ENCODE measurements at regions not wholly inside any gene's neighbourhood (a gene's known extent, or its start where the extent isn't known, plus 50 kb on each side); places are given as distances from the start of the nearest gene placed in this dataset.

DNA sequence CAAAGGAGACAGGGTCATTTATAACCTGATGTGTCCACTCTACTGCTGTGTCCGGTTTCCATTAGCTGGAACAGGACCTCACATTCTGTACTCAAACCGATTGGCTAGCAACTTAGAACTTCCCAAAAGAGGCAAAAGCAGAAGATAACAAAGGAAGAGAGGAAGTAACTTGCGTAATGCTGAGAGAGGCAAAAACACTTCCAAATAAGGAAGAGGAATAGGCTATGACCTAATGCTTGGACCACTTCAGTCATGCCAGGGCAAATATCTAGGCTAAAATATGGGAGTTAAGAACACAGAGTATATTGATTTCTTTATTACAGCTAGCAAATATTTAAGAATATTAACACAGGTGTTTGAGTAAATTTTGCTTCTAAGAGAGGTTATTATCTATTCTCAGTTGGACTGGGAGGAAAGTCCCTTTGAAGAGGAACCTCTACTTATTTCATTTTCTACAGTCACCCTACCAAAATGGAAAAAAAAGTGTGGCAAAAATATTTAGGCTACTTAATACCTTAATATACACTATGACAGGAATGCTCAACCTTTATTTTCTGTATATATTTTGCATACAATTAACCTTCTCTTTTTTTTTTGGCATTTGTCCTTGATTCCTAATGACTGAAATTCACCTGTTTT is 499.8 kb upstream of the CHORDC1 start:
- Histone ChIP-seq H3K27me3 (no peaks in the 10 kb centered on the region), H3K36me3 (no peaks in the 10 kb centered on the region), H3K4me3 (no peak overlapping the region), H3K4me1 (no peaks in the 10 kb centered on the region), H3K27ac (no peak overlapping the region), H3K9me3 (no peaks in the 10 kb centered on the region)
- no peak for DNase-seq (ENCODE audit: low spot score in 2 of 2)
- intact Hi-C loops (cut with DNase I): no loop called here
- TF ChIP-seq, protein P1, sequence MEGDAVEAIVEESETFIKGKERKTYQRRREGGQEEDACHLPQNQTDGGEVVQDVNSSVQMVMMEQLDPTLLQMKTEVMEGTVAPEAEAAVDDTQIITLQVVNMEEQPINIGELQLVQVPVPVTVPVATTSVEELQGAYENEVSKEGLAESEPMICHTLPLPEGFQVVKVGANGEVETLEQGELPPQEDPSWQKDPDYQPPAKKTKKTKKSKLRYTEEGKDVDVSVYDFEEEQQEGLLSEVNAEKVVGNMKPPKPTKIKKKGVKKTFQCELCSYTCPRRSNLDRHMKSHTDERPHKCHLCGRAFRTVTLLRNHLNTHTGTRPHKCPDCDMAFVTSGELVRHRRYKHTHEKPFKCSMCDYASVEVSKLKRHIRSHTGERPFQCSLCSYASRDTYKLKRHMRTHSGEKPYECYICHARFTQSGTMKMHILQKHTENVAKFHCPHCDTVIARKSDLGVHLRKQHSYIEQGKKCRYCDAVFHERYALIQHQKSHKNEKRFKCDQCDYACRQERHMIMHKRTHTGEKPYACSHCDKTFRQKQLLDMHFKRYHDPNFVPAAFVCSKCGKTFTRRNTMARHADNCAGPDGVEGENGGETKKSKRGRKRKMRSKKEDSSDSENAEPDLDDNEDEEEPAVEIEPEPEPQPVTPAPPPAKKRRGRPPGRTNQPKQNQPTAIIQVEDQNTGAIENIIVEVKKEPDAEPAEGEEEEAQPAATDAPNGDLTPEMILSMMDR (IDR thresholded peaks at IDR 0.05): no peak

DNA sequence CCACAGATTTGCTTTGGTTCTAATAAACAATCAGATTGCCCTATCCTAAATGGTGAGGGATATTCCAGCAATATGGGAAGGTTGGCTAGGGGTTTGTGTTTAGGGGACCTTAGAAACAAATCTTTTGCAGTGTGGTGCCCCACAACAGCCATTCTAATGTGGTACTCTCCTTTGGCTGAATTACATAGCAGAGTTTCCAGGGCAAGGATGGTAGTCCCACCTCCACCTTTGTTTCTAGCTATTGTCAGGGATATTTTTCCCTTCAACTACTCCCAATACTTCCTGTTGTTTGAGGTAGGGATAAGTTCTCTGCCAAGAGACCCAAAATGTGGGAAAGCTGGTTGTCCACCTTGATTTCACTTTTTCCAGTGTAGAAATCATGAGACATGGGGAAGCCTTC is 494.7 kb upstream of the CHORDC1 start:
- DNase-seq (ENCODE audit: low spot score in 2 of 2): no peak
- H3K9me3 ChIP-seq: peaks cover 0 to 6% of the 10 kb centered on the region in 2 donors
- H3K4me3 ChIP-seq: no peak overlapping the region
- H3K4me1 ChIP-seq: no peaks in the 10 kb centered on the region
- H3K27ac ChIP-seq: no peak overlapping the region
- intact Hi-C loops (cut with DNase I): no loop called here
- TF ChIP-seq, protein P1 (IDR thresholded peaks at IDR 0.05): no peak
- H3K36me3 ChIP-seq: no peaks in the 10 kb centered on the region
- H3K27me3 ChIP-seq: no peaks in the 10 kb centered on the region

DNA sequence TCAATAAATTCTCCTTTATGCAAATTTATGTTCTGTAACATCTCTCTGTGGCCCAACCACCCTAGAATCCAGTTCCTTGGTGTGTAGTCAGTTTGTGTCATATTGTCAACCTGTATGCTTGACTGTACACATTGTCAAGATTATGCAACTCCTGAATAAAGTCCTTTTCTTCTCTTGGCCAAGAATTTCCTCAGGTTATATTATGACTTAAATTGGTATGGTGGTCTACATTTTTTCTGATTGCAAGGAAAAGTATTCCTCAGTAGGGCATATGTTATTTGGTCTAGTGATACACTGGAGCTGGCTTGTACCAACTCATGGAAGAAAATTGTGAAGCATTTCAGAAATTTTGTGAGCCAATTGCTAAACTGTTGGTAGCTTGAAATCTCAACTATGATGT is 482.8 kb upstream of the CHORDC1 start:
- Histone ChIP-seq H3K36me3 (no peaks in the 10 kb centered on the region), H3K9me3 (no peaks in the 10 kb centered on the region), H3K27ac (no peak overlapping the region), H3K4me1 (no peaks in the 10 kb centered on the region), H3K4me3 (no peak overlapping the region), H3K27me3 (no peaks in the 10 kb centered on the region)
- TF ChIP-seq, protein P1 (IDR thresholded peaks at IDR 0.05): no peak
- no peak for DNase-seq (ENCODE audit: low spot score in 2 of 2)
- intact Hi-C loops (cut with DNase I): no loop called here

DNA sequence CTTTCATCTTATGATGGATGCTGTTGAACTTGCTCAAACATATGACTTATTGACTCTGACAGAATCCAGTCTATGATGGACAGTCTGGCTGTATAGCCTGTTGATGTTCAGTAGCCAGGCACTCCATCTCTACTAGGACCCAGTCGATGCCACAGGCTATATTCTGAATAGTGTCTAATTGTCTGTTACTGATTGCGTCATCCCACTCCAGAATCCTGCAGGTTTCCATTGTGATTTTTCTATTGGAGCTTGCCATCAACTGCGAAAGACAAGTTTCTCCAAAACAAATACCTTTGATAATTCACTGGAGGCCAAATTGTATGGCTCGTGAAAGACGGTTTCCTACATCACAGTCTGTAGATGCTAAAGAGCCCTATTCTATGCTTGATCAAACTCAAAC is 481.7 kb upstream of the CHORDC1 start:
- DNase-seq (ENCODE audit: low spot score in 2 of 2): no peak
- intact Hi-C loops (cut with DNase I): no loop called here
- Histone ChIP-seq H3K27me3 (no peaks in the 10 kb centered on the region), H3K27ac (no peak overlapping the region), H3K36me3 (no peaks in the 10 kb centered on the region), H3K4me1 (no peaks in the 10 kb centered on the region), H3K9me3 (no peaks in the 10 kb centered on the region), H3K4me3 (no peak overlapping the region)
- TF ChIP-seq, protein P1 (IDR thresholded peaks at IDR 0.05): no peak

DNA sequence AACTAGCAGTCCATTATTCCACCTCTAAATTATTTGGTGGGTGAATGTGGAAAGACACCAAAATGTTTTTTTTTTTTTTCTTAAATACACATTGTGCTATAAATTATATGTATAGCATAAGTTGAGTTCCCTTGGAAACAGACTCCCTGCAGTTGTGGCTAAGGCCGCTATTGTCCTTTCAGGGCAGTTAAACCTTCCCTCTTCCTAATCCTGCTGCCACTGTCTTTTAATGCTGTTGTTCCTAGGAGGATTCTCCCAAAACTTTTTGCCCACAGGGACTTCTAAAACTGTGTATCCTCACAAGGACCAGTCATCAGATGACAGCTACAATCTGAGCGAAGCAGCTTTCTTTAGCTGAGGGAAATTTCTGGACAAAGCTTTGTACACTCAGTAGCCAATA is 478.9 kb upstream of the CHORDC1 start:
- no peaks in the 10 kb centered on the region for H3K4me1 ChIP-seq
- no peak overlapping the region for H3K4me3 ChIP-seq
- H3K9me3 ChIP-seq: no peaks in the 10 kb centered on the region
- no peak overlapping the region for H3K27ac ChIP-seq
- no peaks in the 10 kb centered on the region for H3K27me3 ChIP-seq
- TF ChIP-seq, protein P1 (IDR thresholded peaks at IDR 0.05): no peak
- intact Hi-C loops (cut with DNase I): no loop called here
- DNase-seq (ENCODE audit: low spot score in 2 of 2): no peak
- H3K36me3 ChIP-seq: no peaks in the 10 kb centered on the region

Measured in ascending aorta (tissue), 2 donors.